ENCODE measurements at regions not wholly inside any gene's neighbourhood (a gene's known extent, or its start where the extent isn't known, plus 50 kb on each side); places are given as distances from the start of the nearest gene placed in this dataset.
"Not testable (repeated sequence)": the region's sequence is repeated elsewhere in the genome, so short reads cannot be mapped to it uniquely, and the experiment has no call there.

- DNase-seq, result no peak
These were observed 109.0 kb upstream of the SP4 start for GRCh38 chr7:21318916-21319270.

GRCh38 chr7:21326241-21326640 is 101.6 kb upstream of the SP4 start:
- DNase-seq, result no peak

GRCh38 chr7:21326921-21327320 is 101.0 kb upstream of the SP4 start:
- DNase-seq, result no peak

DNA sequence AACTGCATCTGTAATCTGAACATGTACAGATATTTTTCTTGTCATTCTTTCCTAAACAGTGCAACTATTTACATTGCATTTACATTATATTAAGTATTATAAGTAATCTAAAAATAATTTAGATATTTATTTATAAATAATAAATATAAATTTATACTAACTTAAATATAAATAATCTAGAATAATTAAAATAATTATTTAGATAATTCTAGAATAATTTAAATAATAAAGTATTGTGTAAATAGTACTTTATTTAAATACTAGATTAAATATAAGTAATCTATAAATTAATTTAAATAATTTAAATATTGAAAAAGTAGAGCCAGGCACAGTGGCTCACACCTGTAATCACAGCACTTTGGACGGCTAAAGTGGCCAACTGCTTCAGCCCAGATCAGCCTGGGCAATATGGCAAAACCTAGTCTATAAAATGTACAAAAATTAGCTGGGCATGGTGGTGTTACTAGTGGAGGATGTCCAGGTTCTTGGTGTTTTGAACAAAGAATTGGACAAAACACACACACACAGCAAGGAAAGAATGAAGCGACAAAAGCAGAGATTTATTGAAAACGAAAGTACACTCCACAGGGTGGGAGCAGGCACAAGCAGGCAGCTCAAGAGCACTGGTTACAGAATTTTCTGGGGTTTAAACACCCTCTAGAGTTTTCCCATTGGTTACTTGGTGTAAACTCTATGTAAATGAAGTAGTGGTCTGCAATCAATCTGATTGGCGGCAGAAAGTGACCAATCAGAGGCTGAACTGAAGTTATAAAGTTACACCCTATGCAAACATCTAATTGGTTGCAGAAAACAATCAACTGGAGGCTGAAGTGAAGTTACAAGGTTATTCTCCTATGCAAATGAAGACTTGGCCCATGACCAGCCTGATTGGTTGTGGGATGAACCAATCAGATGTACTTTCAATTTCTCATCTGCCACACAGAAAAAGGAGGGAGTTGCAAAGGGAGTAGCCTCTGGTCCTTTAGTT is 100.2 kb upstream of the SP4 start:
- no peak for DNase-seq

DNA sequence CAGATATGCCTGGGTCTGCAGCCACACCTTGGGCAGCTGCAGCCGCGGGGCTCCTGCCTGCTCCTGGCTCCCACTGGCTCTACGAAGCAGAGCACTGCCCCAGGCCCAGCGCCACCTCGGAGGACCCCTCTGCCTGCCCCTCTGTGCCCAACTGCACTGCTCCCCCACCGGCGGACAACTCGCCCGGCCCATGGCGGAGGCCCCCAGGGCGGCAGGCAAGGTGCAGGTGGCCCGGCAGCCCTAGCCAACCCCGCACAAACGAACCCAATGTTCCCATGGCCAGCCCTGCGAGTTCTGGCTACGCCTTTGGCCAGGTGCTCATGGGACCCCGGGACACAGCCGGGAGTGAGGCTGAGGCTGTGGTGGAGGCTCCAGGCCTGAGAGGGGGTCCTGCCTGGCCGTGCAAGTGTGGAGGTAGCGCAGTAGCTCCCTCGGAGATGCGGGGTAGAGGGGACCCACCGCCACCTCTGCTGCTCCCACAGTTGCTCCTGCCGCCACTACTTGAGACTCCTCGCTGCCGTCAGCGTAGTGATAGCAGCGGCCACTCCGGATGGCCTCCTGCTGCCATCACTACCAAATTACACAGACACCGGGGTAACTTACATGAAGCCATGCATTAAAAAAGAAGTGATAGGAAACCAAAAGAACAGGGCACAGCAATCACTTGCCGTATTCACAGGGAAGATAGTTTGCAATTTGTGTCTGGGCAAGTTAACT is 97.3 kb upstream of the SP4 start:
- DNase-seq, result no peak

- no peak for DNase-seq
These were observed 93.0 kb upstream of the SP4 start for GRCh38 chr7:21334906-21335305.

DNA sequence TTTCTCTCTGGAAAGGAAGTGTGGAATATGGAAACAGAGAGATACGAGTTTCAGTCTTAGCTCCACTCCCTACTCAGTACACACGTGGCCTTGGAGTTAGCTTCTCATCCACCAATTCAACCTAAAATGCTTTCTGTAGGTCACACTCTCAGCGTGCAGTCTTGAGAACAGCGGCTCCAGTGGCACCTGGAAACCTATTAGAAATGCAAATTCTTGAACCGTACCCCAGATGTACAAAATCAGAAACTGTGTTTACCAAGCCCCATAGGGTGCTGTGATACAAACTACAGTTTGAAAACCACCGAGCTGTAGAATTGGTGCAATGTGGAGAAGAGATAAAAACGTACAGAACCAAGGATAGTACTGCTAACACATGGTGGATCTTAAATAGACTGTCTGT is 91.1 kb upstream of the SP4 start:
- DNase-seq, result no peak

- no peak for DNase-seq
These were observed 89.1 kb upstream of the SP4 start for GRCh38 chr7:21338728-21339164.

GRCh38 chr7:21344900-21345299 is 83.0 kb upstream of the SP4 start:
- DNase-seq, result not testable (repeated sequence)

DNA sequence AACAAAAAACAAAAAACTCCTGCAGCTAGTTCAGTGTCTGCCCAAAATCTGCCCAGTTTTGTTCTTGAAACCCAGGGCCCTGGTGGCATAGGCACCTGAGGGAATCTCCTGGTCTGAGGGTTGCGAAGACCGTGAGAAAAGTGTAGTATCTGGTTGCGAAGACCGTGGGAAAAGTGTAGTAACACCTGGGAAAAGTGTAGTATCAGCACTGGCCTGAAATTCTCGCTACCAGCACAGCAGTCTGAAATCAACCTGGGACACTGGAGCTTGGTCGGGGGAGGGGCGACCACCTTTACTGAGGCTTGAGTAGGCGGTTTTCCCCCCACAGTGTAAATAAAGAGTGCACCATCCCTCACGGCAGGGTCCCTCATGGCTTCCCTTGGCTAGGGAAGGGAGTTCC is 82.5 kb upstream of the SP4 start:
- no peak for DNase-seq

DNA sequence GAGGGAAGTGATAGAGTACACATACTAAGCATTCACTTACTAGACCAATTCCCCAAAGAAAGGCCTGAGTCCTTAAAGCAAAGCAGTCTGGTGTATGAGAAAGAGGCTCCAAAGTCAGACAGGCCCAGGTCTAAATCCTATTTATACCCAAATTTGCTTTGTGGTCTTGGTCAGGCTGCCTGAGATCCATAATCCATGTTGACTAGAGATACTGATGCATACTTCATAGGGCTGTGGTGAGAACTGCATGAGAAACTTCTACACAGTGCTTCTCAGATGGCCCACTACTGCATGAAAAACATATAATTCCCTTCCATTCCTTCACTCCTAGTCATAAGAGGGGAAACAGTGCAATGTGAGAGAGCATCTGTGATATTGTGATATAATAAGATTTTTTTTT is 81.6 kb upstream of the SP4 start:
- DNase-seq, result no peak

DNA sequence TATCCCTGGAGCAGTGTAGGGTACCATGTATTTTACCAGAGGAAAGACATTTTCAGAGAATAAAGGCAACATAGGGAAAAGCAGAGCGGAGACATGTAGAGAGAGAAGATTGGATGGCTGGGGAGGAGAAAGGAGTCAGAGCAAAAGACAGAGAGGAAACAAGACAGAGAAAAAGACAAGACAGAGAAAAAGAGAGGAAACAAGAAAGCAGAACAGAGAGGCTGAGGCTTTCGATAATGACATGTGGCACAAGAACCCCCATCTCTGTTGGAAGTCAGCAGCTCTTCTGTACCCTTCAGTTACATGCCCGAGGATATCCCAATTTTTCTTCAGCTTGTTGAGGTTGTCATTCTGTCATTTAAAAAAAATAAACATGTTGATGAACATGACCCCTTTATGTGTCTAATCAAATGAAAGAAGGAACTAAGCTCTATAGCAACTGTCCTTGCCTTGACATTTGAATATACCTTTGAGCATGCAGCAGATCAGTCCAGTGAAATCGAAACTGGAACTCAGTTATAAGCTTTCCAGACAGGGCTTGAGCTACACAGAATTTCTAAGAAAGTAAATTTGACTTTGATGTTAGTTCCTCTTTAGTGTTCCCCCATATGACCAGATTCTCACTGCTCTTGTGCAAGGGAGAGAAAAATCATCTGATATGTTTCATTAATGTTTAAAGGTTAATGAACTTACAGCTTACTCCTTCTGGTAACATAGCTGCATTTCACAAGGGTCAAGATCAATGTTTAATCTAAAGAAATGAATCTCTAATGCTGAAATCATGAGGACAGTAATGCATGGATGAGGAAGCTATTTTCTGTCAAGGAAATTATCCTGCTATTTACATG is 75.1 kb upstream of the SP4 start:
- DNase-seq, result peak in 1 of 14 donors; percentile 2

DNA sequence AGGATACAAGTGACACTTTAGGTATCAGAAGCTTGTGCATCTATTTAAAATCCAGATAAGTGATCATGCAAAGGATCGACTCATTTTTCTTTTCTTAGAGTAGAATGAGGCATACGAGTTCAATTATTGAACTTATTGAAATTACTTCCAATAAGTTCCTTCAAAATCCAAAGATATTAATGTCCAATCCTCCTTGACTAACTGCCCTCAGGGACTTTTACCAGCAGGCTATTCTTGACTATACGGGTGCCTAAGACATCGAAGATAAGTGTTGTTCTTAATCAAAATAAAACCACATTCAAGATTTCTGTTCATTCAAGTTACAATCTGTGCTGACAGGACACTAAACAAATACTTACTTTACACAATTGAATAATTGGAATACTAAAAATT is 74.5 kb upstream of the SP4 start:
- DNase-seq, result peak in 1 of 14 donors; percentile 1

DNA sequence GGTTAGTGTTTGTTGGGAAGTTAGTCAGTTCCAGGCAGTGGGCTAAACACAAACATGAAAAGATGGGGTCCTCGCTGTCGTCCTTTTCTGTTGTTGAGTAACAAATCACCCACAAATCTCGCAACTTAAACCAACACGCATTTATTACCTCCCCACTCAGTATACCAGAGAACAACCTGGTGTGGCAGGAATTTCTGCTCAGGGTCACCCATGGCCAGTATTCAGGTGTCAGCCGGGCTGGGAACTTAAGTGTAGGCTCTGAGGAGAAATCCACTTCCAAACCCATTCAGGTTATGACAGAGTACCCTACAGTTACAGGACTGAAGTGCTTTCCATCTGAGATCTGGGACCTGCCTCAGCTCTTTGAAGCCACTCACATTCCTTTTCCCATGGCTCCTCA is 73.6 kb upstream of the SP4 start:
- no peak for DNase-seq

DNA sequence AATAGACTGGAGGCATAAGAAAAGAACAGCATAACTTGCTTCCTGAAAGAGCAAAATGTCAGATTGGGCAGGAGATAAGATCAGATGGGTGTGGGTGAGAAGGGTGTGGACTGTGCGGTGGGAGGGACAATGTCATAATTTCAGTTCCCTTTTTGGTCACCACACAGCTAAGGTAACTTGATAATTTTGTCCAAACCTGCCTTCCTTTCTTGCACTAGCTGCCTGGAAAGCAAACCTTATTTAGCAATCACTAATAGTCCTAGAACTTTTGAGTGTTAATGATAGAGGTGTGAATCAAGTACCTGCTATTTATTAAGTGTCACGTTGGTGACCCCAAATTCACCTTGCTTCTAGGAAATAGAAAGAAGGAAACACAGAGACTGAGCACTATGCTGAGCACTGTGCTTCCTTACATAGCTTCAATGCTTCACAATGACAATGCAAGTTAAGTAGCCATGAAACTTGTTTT is 72.4 kb upstream of the SP4 start:
- DNase-seq, result no peak

DNA sequence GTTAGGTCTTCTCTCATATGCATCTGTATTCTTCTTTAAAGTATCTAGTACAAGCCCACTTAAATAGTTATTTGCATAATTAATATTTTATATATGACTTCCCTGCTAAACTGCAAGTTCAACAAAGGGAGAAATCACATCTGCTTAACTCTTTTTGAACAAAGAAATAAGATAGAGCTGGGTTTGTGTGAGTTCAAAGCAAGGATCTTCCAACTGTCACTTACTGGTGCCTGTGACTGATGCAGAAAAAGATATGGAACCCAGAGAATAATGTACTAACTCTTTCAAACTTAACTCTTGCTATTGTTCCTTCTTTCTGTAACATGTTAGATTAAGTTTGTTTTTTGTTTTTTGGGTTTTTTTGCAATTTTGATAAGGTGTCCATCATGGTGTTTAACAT is 71.3 kb upstream of the SP4 start:
- DNase-seq, result no peak

DNA sequence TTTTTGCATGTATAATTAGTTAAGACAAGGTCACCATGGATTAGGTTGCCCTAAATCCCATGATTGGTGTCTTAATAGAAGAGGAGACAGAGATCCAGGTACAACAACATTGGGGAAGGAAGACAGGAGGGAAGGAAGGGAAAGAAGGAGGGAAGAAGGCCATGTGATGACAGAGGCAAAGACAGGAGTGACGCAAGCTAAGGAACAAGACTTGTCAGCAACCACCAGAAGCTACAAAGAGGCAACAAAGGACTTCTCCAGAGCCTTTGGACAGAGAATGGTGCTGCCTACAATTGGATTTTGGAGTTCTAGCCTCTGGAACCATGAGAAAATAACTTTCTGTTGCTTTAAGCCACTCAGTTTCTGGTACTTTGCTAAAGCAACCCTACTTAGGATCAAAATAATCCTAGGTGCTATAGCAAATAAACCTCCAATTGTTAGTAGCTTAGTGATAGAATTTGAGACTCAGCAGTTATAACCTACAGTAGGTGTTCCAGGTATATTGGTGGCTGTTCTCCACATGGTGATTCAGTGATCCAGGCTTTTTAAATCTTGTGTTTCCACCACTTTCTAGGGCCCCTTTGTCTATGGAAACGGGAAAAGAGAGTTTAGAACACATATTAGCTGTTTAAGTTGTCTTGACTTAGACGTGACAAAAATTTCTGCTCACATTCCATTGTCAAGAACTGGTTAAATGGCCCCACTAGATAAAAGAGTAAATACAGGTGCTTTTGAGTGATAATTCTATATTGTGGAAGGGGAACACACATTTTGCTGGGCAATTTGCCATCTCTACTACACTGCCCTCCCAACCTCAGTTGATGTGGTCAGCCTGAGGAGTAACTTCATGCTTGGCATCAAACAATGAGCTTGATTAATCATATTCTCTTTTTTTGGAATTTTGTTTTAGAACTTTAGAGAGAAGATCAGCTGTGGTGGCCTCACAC is 70.5 kb upstream of the SP4 start:
- no peak for DNase-seq

- no peak for DNase-seq
These were observed 69.2 kb upstream of the SP4 start for GRCh38 chr7:21358648-21359047.

GRCh38 chr7:21359163-21359562 is 68.7 kb upstream of the SP4 start:
- DNase-seq, result no peak

- no peak for DNase-seq
These were observed 66.3 kb upstream of the SP4 start for GRCh38 chr7:21361413-21362125.

- DNase-seq, result no peak
These were observed 63.0 kb upstream of the SP4 start for GRCh38 chr7:21364801-21365271.
